KMS-11 (cell line): ENCODE measurements at regions not wholly inside any gene's neighbourhood (a gene's known extent, or its start where the extent isn't known, plus 50 kb on each side); places are given as distances from the start of the nearest gene placed in this dataset.

Source experiments
- H2AFZ ChIP-seq: fragments of 200-600 bp; sonication (generic); 2 replicates; pipeline ENCODE4 v1.6.1; 2016; ENCODE audit warnings: antibody characterized with exemption, mixed run types, low read depth
- H3K27ac ChIP-seq: fragments of 200-600 bp; sonication (generic); 2 replicates; pipeline ENCODE4 v1.6.1; 2016; ENCODE audit warnings: mild to moderate bottlenecking, mixed run types
- H3K27me3 ChIP-seq: fragments of 200-600 bp; sonication (generic); 2 replicates; pipeline ENCODE4 v1.6.1; 2017; ENCODE audit warnings: mild to moderate bottlenecking, low read depth, mixed run types, moderate library complexity; ENCODE audit not compliant: insufficient read depth
- H3K36me3 ChIP-seq: fragments of 200-600 bp; sonication (generic); 2 replicates; pipeline ENCODE4 v1.6.1; 2017; ENCODE audit warnings: mild to moderate bottlenecking, mixed run types; ENCODE audit not compliant: insufficient read depth
- H3K4me1 ChIP-seq: fragments of 200-600 bp; sonication (generic); 2 replicates; pipeline ENCODE4 v1.6.1; 2016; ENCODE audit warnings: mild to moderate bottlenecking, low read depth, mixed run types; ENCODE audit not compliant: poor library complexity, severe bottlenecking
- H3K4me2 ChIP-seq: fragments of 200-600 bp; sonication (generic); 2 replicates; pipeline ENCODE4 v1.7.0; 2016; ENCODE audit warnings: mild to moderate bottlenecking, mixed run types
- H3K4me3 ChIP-seq: fragments of 200-600 bp; sonication (generic); IDR thresholded peaks from 2 replicates; pipeline ENCODE4 v1.6.1; 2017; ENCODE audit warnings: low read depth, low read length, mixed read lengths; ENCODE audit not compliant: insufficient read depth
- H3K79me2 ChIP-seq: fragments of 200-600 bp; sonication (generic); 2 replicates; pipeline ENCODE4 v1.6.1; 2016; ENCODE audit warnings: low read depth, mixed run types; ENCODE audit not compliant: insufficient read depth
- H3K9ac ChIP-seq: fragments of 200-600 bp; sonication (generic); 2 replicates; pipeline ENCODE4 v1.6.1; 2016; ENCODE audit warnings: mild to moderate bottlenecking, mixed run types
- H4K20me1 ChIP-seq: fragments of 200-600 bp; sonication (generic); 2 replicates; pipeline ENCODE4 v1.6.1; 2016; ENCODE audit warnings: mild to moderate bottlenecking, mixed run types; ENCODE audit not compliant: insufficient read depth
- TF ChIP-seq, protein P1 (sequence below): fragments of 200-600 bp; sonication (generic); conservative IDR thresholded peaks from 2 replicates; pipeline ENCODE4 v1.6.1; 2017; ENCODE audit warnings: low read depth, mild to moderate bottlenecking, antibody characterized with exemption, low read length, moderate library complexity, mixed read lengths

DNA sequence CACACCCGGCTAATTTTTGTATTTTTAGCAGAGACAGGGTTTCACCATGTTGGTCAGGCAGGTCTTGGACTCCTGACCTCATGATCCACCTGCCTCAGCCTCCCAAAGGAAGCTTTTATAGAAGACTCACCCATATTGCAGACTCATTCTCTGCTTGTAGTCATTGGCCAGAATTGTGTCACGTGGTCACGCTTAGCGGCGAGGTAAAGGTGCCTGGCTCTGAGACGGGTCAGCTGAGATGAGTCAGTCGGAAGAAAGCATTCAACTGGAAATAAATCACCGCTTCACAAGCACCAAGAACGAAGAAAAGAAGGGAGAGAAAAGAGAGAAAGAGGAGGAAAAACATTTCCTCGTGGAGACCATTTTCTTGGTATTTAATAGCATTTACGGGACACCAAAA is 218.8 kb upstream of the NOCT start:
- Histone ChIP-seq H3K27ac (no peak overlapping the region), H3K27me3 (no peaks in the 10 kb centered on the region), H2AFZ (no peak overlapping the region), H3K4me3 (no peak overlapping the region), H3K9ac (no peak overlapping the region), H3K4me1 (no peaks in the 10 kb centered on the region), H4K20me1 (no peaks in the 10 kb centered on the region), H3K36me3 (no peaks in the 10 kb centered on the region), H3K79me2 (no peaks in the 10 kb centered on the region), H3K4me2 (no peak overlapping the region)
- TF ChIP-seq, protein P1, sequence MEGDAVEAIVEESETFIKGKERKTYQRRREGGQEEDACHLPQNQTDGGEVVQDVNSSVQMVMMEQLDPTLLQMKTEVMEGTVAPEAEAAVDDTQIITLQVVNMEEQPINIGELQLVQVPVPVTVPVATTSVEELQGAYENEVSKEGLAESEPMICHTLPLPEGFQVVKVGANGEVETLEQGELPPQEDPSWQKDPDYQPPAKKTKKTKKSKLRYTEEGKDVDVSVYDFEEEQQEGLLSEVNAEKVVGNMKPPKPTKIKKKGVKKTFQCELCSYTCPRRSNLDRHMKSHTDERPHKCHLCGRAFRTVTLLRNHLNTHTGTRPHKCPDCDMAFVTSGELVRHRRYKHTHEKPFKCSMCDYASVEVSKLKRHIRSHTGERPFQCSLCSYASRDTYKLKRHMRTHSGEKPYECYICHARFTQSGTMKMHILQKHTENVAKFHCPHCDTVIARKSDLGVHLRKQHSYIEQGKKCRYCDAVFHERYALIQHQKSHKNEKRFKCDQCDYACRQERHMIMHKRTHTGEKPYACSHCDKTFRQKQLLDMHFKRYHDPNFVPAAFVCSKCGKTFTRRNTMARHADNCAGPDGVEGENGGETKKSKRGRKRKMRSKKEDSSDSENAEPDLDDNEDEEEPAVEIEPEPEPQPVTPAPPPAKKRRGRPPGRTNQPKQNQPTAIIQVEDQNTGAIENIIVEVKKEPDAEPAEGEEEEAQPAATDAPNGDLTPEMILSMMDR = no peak

DNA sequence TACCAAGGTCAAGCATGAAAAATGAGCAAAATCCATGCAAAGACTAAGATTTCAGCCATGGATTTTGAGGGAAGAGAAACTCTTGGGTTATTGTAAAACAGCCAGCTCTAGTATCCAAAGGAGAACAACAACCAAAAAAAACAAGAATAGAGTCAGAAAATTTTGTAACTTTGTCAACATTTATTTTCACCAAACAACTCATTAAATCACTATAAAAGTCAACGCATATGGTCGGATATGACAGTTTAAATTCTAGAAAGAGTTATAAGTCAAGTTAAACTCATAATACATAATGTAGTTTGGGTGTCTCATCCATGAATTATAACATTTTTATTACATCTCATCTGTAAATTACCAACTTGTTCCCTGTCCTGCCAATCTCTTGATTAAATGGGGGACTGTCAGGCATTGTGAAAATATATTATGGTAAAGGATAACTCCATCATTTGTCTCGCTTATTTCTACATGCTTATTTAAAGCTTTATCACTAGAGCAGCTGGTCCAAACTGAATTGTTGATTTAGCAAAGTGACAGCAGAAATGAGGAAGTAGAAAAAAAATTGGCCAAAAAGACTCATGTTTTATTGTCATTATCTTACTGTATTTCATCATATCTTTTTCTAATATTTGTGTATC is 224.8 kb upstream of the NOCT start:
- Histone ChIP-seq H3K4me1 (no peaks in the 10 kb centered on the region), H3K4me2 (no peak overlapping the region), H3K79me2 (no peaks in the 10 kb centered on the region), H3K27ac (no peak overlapping the region), H2AFZ (no peak overlapping the region), H3K36me3 (no peaks in the 10 kb centered on the region), H4K20me1 (no peaks in the 10 kb centered on the region), H3K27me3 (no peaks in the 10 kb centered on the region), H3K4me3 (no peak overlapping the region), H3K9ac (no peak overlapping the region)
- TF ChIP-seq, protein P1 = no peak

GRCh38 chr4:138789796-138790195 is 225.8 kb upstream of the NOCT start:
- Histone ChIP-seq H3K79me2 (no peaks in the 10 kb centered on the region), H3K27ac (no peak overlapping the region), H3K9ac (no peak overlapping the region), H3K27me3 (no peaks in the 10 kb centered on the region), H2AFZ (no peak overlapping the region), H3K4me2 (no peak overlapping the region), H3K36me3 (no peaks in the 10 kb centered on the region), H4K20me1 (no peaks in the 10 kb centered on the region), H3K4me1 (no peaks in the 10 kb centered on the region), H3K4me3 (no peak overlapping the region)
- TF ChIP-seq, protein P1 = no peak

- H3K79me2 ChIP-seq = no peaks in the 10 kb centered on the region
- H4K20me1 ChIP-seq = no peaks in the 10 kb centered on the region
- H3K4me2 ChIP-seq = no peak overlapping the region
- no peak overlapping the region for H3K27ac ChIP-seq
- H2AFZ ChIP-seq = no peak overlapping the region
- no peak overlapping the region for H3K4me3 ChIP-seq
- no peaks in the 10 kb centered on the region for H3K36me3 ChIP-seq
- no peaks in the 10 kb centered on the region for H3K4me1 ChIP-seq
- H3K9ac ChIP-seq = no peak overlapping the region
- H3K27me3 ChIP-seq = no peaks in the 10 kb centered on the region
- TF ChIP-seq, protein P1 = no peak
Observed at GRCh38 chr4:138788857-138789256, 226.7 kb upstream of the NOCT start.
